ENCODE measurements at regions not wholly inside any gene's neighbourhood (a gene's known extent, or its start where the extent isn't known, plus 50 kb on each side); places are given as distances from the start of the nearest gene placed in this dataset.

- TF ChIP-seq CTCF (IDR thresholded peaks at IDR 0.05; ENCODE audit: extremely low read depth, insufficient read depth, missing control alignments): no peak
- in situ Hi-C loops (cut with MboI; ENCODE audit: low pct_unique_long_range_greater_than_20kb, low sequenced_read_pairs, unreplicated experiment): no loop called here
- no peak for DNase-seq (ENCODE audit: low spot score)
These were observed 498.1 kb downstream of the SLC4A3 start for GRCh38 chr2:220125551-220125950.

- TF ChIP-seq CTCF (IDR thresholded peaks at IDR 0.05; ENCODE audit: extremely low read depth, insufficient read depth, missing control alignments): no peak
- in situ Hi-C loops (cut with MboI; ENCODE audit: low pct_unique_long_range_greater_than_20kb, low sequenced_read_pairs, unreplicated experiment): no loop called here
- DNase-seq (ENCODE audit: low spot score): no peak
These were observed 499.9 kb downstream of the SLC4A3 start for GRCh38 chr2:220127311-220127710.

GRCh38 chr2:220127876-220128275 lies 500.4 kb downstream of the SLC4A3 start:
- TF ChIP-seq CTCF (IDR thresholded peaks at IDR 0.05; ENCODE audit: extremely low read depth, insufficient read depth, missing control alignments): no peak
- DNase-seq (ENCODE audit: low spot score): no peak
- in situ Hi-C loops (cut with MboI; ENCODE audit: low pct_unique_long_range_greater_than_20kb, low sequenced_read_pairs, unreplicated experiment): no loop called here

- in situ Hi-C loops (cut with MboI; ENCODE audit: low pct_unique_long_range_greater_than_20kb, low sequenced_read_pairs, unreplicated experiment): no loop called here
- DNase-seq (ENCODE audit: low spot score): no peak
These were observed 502.0 kb downstream of the SLC4A3 start for GRCh38 chr2:220129391-220129790.

GRCh38 chr2:220134756-220135534 lies 507.5 kb downstream of the SLC4A3 start:
- in situ Hi-C loops (cut with MboI; ENCODE audit: low pct_unique_long_range_greater_than_20kb, low sequenced_read_pairs, unreplicated experiment): no loop called here
- TF ChIP-seq CTCF (IDR thresholded peaks at IDR 0.05; ENCODE audit: extremely low read depth, insufficient read depth, missing control alignments): no peak
- DNase-seq (ENCODE audit: low spot score): no peak

More at GRCh38 chr2:220129391-220129790, 502.0 kb downstream of the SLC4A3 start:
- no peak for TF ChIP-seq CTCF (IDR thresholded peaks at IDR 0.05; ENCODE audit: extremely low read depth, insufficient read depth, missing control alignments)

- DNase-seq (ENCODE audit: low spot score): no peak
- in situ Hi-C loops (cut with MboI; ENCODE audit: low pct_unique_long_range_greater_than_20kb, low sequenced_read_pairs, unreplicated experiment): no loop called here
- TF ChIP-seq CTCF (IDR thresholded peaks at IDR 0.05; ENCODE audit: extremely low read depth, insufficient read depth, missing control alignments): no peak
These were observed 515.9 kb downstream of the SLC4A3 start for GRCh38 chr2:220143336-220143735.
